ENCODE measurements at regions not wholly inside any gene's neighbourhood (a gene's known extent, or its start where the extent isn't known, plus 50 kb on each side); places are given as distances from the start of the nearest gene placed in this dataset.

DNA sequence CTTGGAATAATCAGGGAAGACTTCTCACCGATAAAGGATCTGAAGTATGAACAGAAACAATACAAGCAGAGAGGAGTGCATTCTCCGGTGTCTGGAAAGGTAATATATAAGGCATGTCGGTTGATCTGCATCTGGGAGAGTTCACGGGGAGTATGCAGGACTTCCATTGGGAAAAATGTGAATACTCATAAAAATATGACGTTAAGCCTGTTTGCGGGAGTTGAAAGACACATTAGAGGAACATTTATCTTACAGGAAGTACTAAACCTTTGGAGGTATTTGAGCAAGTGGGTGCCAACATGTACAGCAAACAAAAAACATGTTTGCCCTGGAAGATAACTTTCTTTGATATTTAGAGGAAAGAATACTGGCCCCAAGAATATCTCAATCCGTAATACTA is 286.8 kb downstream of the SLITRK6 start:
- TF ChIP-seq POLR2A (IDR thresholded peaks at IDR 0.05), result no peak
- TF ChIP-seq CTCF (IDR thresholded peaks at IDR 0.05), result no peak
- no peak for TF ChIP-seq EP300 (IDR thresholded peaks at IDR 0.05)
